ENCODE measurements at regions not wholly inside any gene's neighbourhood (a gene's known extent, or its start where the extent isn't known, plus 50 kb on each side); places are given as distances from the start of the nearest gene placed in this dataset.

- no peaks in the 10 kb centered on the region for H3K36me3 ChIP-seq (replicated peaks; ENCODE audit: insufficient read depth, low read depth)
- no peaks in the 10 kb centered on the region for H3K9me3 ChIP-seq (ENCODE audit: low read depth)
- H3K4me1 ChIP-seq (ENCODE audit: insufficient read depth), result peaks cover 8% of the 10 kb centered on the region
- no peak overlapping the region for H2AFZ ChIP-seq
- H3K79me2 ChIP-seq, result no peaks in the 10 kb centered on the region
- no peaks in the 10 kb centered on the region for H3K27me3 ChIP-seq
- H3K27ac ChIP-seq, result no peak overlapping the region
- H3K4me2 ChIP-seq, result no peak overlapping the region
- no peaks in the 10 kb centered on the region for H3K9me2 ChIP-seq (replicated peaks; ENCODE audit: insufficient read depth)
- 29% methylated on average over 2 of the region's 2 CpGs for whole genome bisulfite sequencing (ENCODE audit: low lambda C conversion rate, missing lambda C conversion rate)
- no peaks in the 10 kb centered on the region for H4K20me1 ChIP-seq (ENCODE audit: insufficient read depth, poor library complexity, severe bottlenecking)
- H3K4me3 ChIP-seq, result no peak overlapping the region
- TF ChIP-seq EZH2 (IDR thresholded peaks at IDR 0.05; ENCODE audit: borderline replicate concordance), result no peak
- no peak for TF ChIP-seq EZH2phosphoT487 (IDR thresholded peaks at IDR 0.05; ENCODE audit: low read depth, severe bottlenecking, unreplicated experiment)
- TF ChIP-seq, protein P1, sequence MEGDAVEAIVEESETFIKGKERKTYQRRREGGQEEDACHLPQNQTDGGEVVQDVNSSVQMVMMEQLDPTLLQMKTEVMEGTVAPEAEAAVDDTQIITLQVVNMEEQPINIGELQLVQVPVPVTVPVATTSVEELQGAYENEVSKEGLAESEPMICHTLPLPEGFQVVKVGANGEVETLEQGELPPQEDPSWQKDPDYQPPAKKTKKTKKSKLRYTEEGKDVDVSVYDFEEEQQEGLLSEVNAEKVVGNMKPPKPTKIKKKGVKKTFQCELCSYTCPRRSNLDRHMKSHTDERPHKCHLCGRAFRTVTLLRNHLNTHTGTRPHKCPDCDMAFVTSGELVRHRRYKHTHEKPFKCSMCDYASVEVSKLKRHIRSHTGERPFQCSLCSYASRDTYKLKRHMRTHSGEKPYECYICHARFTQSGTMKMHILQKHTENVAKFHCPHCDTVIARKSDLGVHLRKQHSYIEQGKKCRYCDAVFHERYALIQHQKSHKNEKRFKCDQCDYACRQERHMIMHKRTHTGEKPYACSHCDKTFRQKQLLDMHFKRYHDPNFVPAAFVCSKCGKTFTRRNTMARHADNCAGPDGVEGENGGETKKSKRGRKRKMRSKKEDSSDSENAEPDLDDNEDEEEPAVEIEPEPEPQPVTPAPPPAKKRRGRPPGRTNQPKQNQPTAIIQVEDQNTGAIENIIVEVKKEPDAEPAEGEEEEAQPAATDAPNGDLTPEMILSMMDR (IDR thresholded peaks at IDR 0.05; ENCODE audit: poor library complexity), result no peak
- DNase-seq (ENCODE audit: low spot score), result peak; percentile 40
Measured at GRCh38 chr9:108636013-108636412, 219.8 kb downstream of the ACTL7B start.

DNA sequence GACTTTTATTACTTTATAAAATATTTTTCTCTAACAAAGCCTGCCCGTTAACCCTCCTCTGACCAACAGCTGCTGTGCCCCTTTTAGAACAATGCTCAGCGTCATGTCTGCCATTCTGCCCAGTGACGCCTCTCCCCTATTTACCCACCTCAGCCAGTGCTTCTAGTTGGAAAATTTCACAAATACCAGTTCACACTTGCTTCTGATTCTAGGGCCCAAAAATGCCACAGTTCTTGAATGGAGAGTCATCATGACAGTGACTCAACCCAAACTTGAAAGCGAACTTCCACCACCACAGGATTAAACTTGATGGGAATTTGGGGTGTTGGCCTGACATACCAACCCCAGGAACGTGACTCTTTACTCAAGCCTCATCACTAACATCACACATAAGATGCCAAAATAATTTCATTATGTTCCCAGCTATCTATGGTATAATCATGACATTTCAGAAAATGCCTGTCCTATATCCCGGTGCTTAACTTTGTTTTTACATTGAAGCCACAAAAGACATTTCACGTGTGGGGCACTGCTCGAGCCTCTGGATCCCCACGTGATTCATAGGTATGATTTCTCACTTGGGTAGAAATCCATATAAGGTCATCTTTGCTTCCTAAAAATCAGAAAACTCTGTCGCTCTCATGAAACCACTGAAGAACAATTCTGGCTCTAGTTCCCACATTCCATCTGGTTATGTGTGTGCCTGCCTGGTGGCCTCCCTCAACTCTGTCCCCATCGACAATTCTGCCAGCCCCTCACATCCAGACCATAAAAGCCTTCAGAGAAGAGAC, 220.9 kb downstream of the ACTL7B start:
- no peaks in the 10 kb centered on the region for H3K9me3 ChIP-seq (ENCODE audit: low read depth)
- H3K4me1 ChIP-seq (ENCODE audit: insufficient read depth), result peaks cover 8% of the 10 kb centered on the region
- H3K27me3 ChIP-seq, result no peaks in the 10 kb centered on the region
- no peak for DNase-seq (ENCODE audit: low spot score)
- H3K4me3 ChIP-seq, result no peak overlapping the region
- TF ChIP-seq EZH2phosphoT487 (IDR thresholded peaks at IDR 0.05; ENCODE audit: low read depth, severe bottlenecking, unreplicated experiment), result no peak
- no peak for TF ChIP-seq EZH2 (IDR thresholded peaks at IDR 0.05; ENCODE audit: borderline replicate concordance)
- TF ChIP-seq, protein P1 (IDR thresholded peaks at IDR 0.05; ENCODE audit: poor library complexity), result no peak
- no peaks in the 10 kb centered on the region for H3K9me2 ChIP-seq (replicated peaks; ENCODE audit: insufficient read depth)
- no peaks in the 10 kb centered on the region for H3K36me3 ChIP-seq (replicated peaks; ENCODE audit: insufficient read depth, low read depth)
- no peaks in the 10 kb centered on the region for H3K79me2 ChIP-seq
- no peaks in the 10 kb centered on the region for H4K20me1 ChIP-seq (ENCODE audit: insufficient read depth, poor library complexity, severe bottlenecking)
- WGBS (ENCODE audit: low lambda C conversion rate, missing lambda C conversion rate), result 91% methylated on average over 11 of the region's 11 CpGs
- H2AFZ ChIP-seq, result no peak overlapping the region
- no peak overlapping the region for H3K27ac ChIP-seq
- no peak overlapping the region for H3K4me2 ChIP-seq

GRCh38 chr9:108634204-108634603, 221.6 kb downstream of the ACTL7B start:
- H3K27ac ChIP-seq, result no peak overlapping the region
- TF ChIP-seq EZH2phosphoT487 (IDR thresholded peaks at IDR 0.05; ENCODE audit: low read depth, severe bottlenecking, unreplicated experiment) (no peak), EZH2 (IDR thresholded peaks at IDR 0.05; ENCODE audit: borderline replicate concordance) (no peak)
- TF ChIP-seq, protein P1 (IDR thresholded peaks at IDR 0.05; ENCODE audit: poor library complexity), result no peak
- no peaks in the 10 kb centered on the region for H3K9me3 ChIP-seq (ENCODE audit: low read depth)
- no peaks in the 10 kb centered on the region for H3K36me3 ChIP-seq (replicated peaks; ENCODE audit: insufficient read depth, low read depth)
- no peak overlapping the region for H2AFZ ChIP-seq
- WGBS (ENCODE audit: low lambda C conversion rate, missing lambda C conversion rate), result 92% methylated on average over 5 of the region's 5 CpGs
- no peak overlapping the region for H3K4me2 ChIP-seq
- peak; percentile 32 for DNase-seq (ENCODE audit: low spot score)
- no peak overlapping the region for H3K4me3 ChIP-seq
- no peaks in the 10 kb centered on the region for H3K79me2 ChIP-seq
- peaks cover 8% of the 10 kb centered on the region for H3K4me1 ChIP-seq (ENCODE audit: insufficient read depth)
- H4K20me1 ChIP-seq (ENCODE audit: insufficient read depth, poor library complexity, severe bottlenecking), result no peaks in the 10 kb centered on the region
- H3K27me3 ChIP-seq, result no peaks in the 10 kb centered on the region
- H3K9me2 ChIP-seq (replicated peaks; ENCODE audit: insufficient read depth), result no peaks in the 10 kb centered on the region
